ENCODE measurements at regions not wholly inside any gene's neighbourhood (a gene's known extent, or its start where the extent isn't known, plus 50 kb on each side); places are given as distances from the start of the nearest gene placed in this dataset.
"Not testable (repeated sequence)": the region's sequence is repeated elsewhere in the genome, so short reads cannot be mapped to it uniquely, and the experiment has no call there.

GRCh38 chr12:71276541-71276940 lies 118.7 kb upstream of the TSPAN8 start:
- Histone ChIP-seq H3K9me3 (no peaks in the 10 kb centered on the region), H3K4me3 (no peak overlapping the region), H3K4me1 (ENCODE audit: control insufficient read depth in 1 of 2, low read depth in 2 of 2) (peaks cover 5 to 10% of the 10 kb centered on the region in 2 donors), H3K27me3 (replicated peaks; ENCODE audit: insufficient read depth) (no peaks in the 10 kb centered on the region), H3K36me3 (no peaks in the 10 kb centered on the region), H3K27ac (no peak overlapping the region)
- no peak for ATAC-seq (ENCODE audit: insufficient number of reproducible peaks, low FRiP score, low read depth)
- TF ChIP-seq CTCF (IDR thresholded peaks at IDR 0.05): no peak
- DNase-seq (ENCODE audit: low spot score): no peak

GRCh38 chr12:71270794-71271193 lies 113.0 kb upstream of the TSPAN8 start:
- not testable (repeated sequence) for H3K4me1 ChIP-seq (ENCODE audit: control insufficient read depth in 1 of 2, low read depth in 2 of 2); H3K27me3 ChIP-seq (replicated peaks; ENCODE audit: insufficient read depth); H3K9me3 ChIP-seq; ATAC-seq (ENCODE audit: insufficient number of reproducible peaks, low FRiP score, low read depth); H3K36me3 ChIP-seq; DNase-seq (ENCODE audit: low spot score); H3K4me3 ChIP-seq; H3K27ac ChIP-seq

GRCh38 chr12:71270057-71270456 lies 112.3 kb upstream of the TSPAN8 start:
- no peaks in the 10 kb centered on the region for H3K9me3 ChIP-seq
- ATAC-seq (ENCODE audit: insufficient number of reproducible peaks, low FRiP score, low read depth) (no peak), DNase-seq (ENCODE audit: low spot score) (no peak)
- H3K4me3 ChIP-seq: no peak overlapping the region
- no peaks in the 10 kb centered on the region for H3K27me3 ChIP-seq (replicated peaks; ENCODE audit: insufficient read depth)
- no peak for TF ChIP-seq CTCF (IDR thresholded peaks at IDR 0.05)
- no peaks in the 10 kb centered on the region for H3K4me1 ChIP-seq (ENCODE audit: control insufficient read depth in 1 of 2, low read depth in 2 of 2)
- no peak overlapping the region for H3K27ac ChIP-seq
- no peaks in the 10 kb centered on the region for H3K36me3 ChIP-seq

GRCh38 chr12:71269281-71269598 lies 111.4 kb upstream of the TSPAN8 start:
- Histone ChIP-seq H3K4me1 (ENCODE audit: control insufficient read depth in 1 of 2, low read depth in 2 of 2) (no peaks in the 10 kb centered on the region), H3K9me3 (no peaks in the 10 kb centered on the region), H3K4me3 (no peak overlapping the region), H3K36me3 (no peaks in the 10 kb centered on the region), H3K27me3 (replicated peaks; ENCODE audit: insufficient read depth) (no peaks in the 10 kb centered on the region), H3K27ac (no peak overlapping the region)
- ATAC-seq (ENCODE audit: insufficient number of reproducible peaks, low FRiP score, low read depth) (no peak), DNase-seq (ENCODE audit: low spot score) (no peak)
- no peak for TF ChIP-seq CTCF (IDR thresholded peaks at IDR 0.05)

GRCh38 chr12:71268598-71269280 lies 110.9 kb upstream of the TSPAN8 start:
- Histone ChIP-seq H3K4me1 (ENCODE audit: control insufficient read depth in 1 of 2, low read depth in 2 of 2) (no peaks in the 10 kb centered on the region), H3K27ac (no peak overlapping the region), H3K4me3 (no peak overlapping the region), H3K36me3 (no peaks in the 10 kb centered on the region), H3K27me3 (replicated peaks; ENCODE audit: insufficient read depth) (no peaks in the 10 kb centered on the region), H3K9me3 (no peaks in the 10 kb centered on the region)
- DNase-seq (ENCODE audit: low spot score): no peak
- ATAC-seq (ENCODE audit: insufficient number of reproducible peaks, low FRiP score, low read depth): no peak
- TF ChIP-seq CTCF (IDR thresholded peaks at IDR 0.05): no peak

- DNase-seq (ENCODE audit: low spot score) (no peak), ATAC-seq (ENCODE audit: insufficient number of reproducible peaks, low FRiP score, low read depth) (no peak)
- no peaks in the 10 kb centered on the region for H3K9me3 ChIP-seq
- no peak overlapping the region for H3K4me3 ChIP-seq
- H3K27ac ChIP-seq: no peak overlapping the region
- H3K27me3 ChIP-seq (replicated peaks; ENCODE audit: insufficient read depth): no peaks in the 10 kb centered on the region
- H3K36me3 ChIP-seq: no peaks in the 10 kb centered on the region
- no peak for TF ChIP-seq CTCF (IDR thresholded peaks at IDR 0.05)
- no peaks in the 10 kb centered on the region for H3K4me1 ChIP-seq (ENCODE audit: control insufficient read depth in 1 of 2, low read depth in 2 of 2)
These were observed 108.8 kb upstream of the TSPAN8 start for GRCh38 chr12:71266606-71267005.

- not testable (repeated sequence) for H3K9me3 ChIP-seq; H3K4me1 ChIP-seq (ENCODE audit: control insufficient read depth in 1 of 2, low read depth in 2 of 2); DNase-seq (ENCODE audit: low spot score); H3K4me3 ChIP-seq; H3K27ac ChIP-seq; ATAC-seq (ENCODE audit: insufficient number of reproducible peaks, low FRiP score, low read depth); H3K36me3 ChIP-seq; H3K27me3 ChIP-seq (replicated peaks; ENCODE audit: insufficient read depth)
These were observed 107.9 kb upstream of the TSPAN8 start for GRCh38 chr12:71265731-71266130.
